ENCODE measurements at regions not wholly inside any gene's neighbourhood (a gene's known extent, or its start where the extent isn't known, plus 50 kb on each side); places are given as distances from the start of the nearest gene placed in this dataset.

- DNase-seq: no peak
Observed at GRCh38 chr6:15048367-15048766, 197.5 kb upstream of the JARID2 start.

- no peak for DNase-seq
Observed at GRCh38 chr6:15058200-15059061, 187.4 kb upstream of the JARID2 start.

- peak; percentile 78 to 89 for DNase-seq
Observed at GRCh38 chr6:15061180-15061641, 184.7 kb upstream of the JARID2 start.

GRCh38 chr6:15061908-15062515 is 183.9 kb upstream of the JARID2 start:
- DNase-seq: no peak

GRCh38 chr6:15062516-15063252 is 183.2 kb upstream of the JARID2 start:
- peak; percentile 61 to 73 for DNase-seq

- no peak for DNase-seq
Observed at GRCh38 chr6:15063253-15063853, 182.5 kb upstream of the JARID2 start.

GRCh38 chr6:15065261-15065989 is 180.4 kb upstream of the JARID2 start:
- DNase-seq: no peak

- no peak for DNase-seq
Observed at GRCh38 chr6:15066089-15066758, 179.6 kb upstream of the JARID2 start.

- DNase-seq: no peak
Observed at GRCh38 chr6:15073344-15073789, 172.5 kb upstream of the JARID2 start.

- DNase-seq: no peak
Observed at GRCh38 chr6:15073883-15074465, 171.9 kb upstream of the JARID2 start.

- DNase-seq: no peak
Observed at GRCh38 chr6:15074806-15075205, 171.1 kb upstream of the JARID2 start.

GRCh38 chr6:15076565-15076964 is 169.3 kb upstream of the JARID2 start:
- DNase-seq: no peak

- DNase-seq: no peak
Observed at GRCh38 chr6:15077006-15077405, 168.9 kb upstream of the JARID2 start.

GRCh38 chr6:15077961-15078360 is 167.9 kb upstream of the JARID2 start:
- DNase-seq: no peak

- DNase-seq: no peak
Observed at GRCh38 chr6:15079288-15079817, 166.5 kb upstream of the JARID2 start.

GRCh38 chr6:15080895-15081294 is 165.0 kb upstream of the JARID2 start:
- no peak for DNase-seq

- DNase-seq: no peak
Observed at GRCh38 chr6:15081447-15081846, 164.4 kb upstream of the JARID2 start.

GRCh38 chr6:15082708-15083107 is 163.2 kb upstream of the JARID2 start:
- no peak for DNase-seq

- DNase-seq: no peak
Observed at GRCh38 chr6:15086348-15087158, 159.3 kb upstream of the JARID2 start.

- DNase-seq: no peak
Observed at GRCh38 chr6:15087186-15087589, 158.7 kb upstream of the JARID2 start.

Data from NCI-H187 (cell line).